A549 (cell line): ENCODE measurements at regions not wholly inside any gene's neighbourhood (a gene's known extent, or its start where the extent isn't known, plus 50 kb on each side); places are given as distances from the start of the nearest gene placed in this dataset.

ENCODE experiments used
- ATAC-seq, 2 experiments: fragments of 200-7000 bp in 1 of 2; fragments of >200 bp in 1 of 2; cut with Nextera tagmentation in 1 of 2; cut with Tn5 transposase in 1 of 2; 3 replicates each; pipeline versions ENCODE4 v1.8.0 to v1.9.1; 2018 to 2020; ENCODE audit warnings: mild to moderate bottlenecking in 1 of 2, moderate library complexity in 1 of 2
- CTCF ChIA-PET: fragments of 300-600 bp; sonication (Branson Sonifier 250); formaldehyde crosslinking; extraction: SDS; loops from one replicate; lab custom pipeline; 2021; ENCODE audit warnings: antibody characterized with exemption, inconsistent platforms; lab: Yijun Ruan, JAX
- POLR2A ChIA-PET: fragments of 350-600 bp; formaldehyde crosslinking; extraction: SDS; loops from one replicate; lab custom pipeline; 2021; ENCODE audit warnings: antibody characterized with exemption, inconsistent platforms; lab: Yijun Ruan, JAX
- DNase-seq, 2 experiments: peaks; one replicate each; pipeline versions ENCODE4 v3.0.0 to v3.0.0-alpha.2; 2011 to 2016; ENCODE audit warnings: low read depth in 1 of 2, low spot score in 1 of 2
- FAIRE-seq: peaks from 2 replicates; lab custom pipeline; 2011; peaks lifted over from hg19 to GRCh38; lab: Jason Lieb, UNC
- H3K27ac ChIP-seq, 2 experiments: fragments of >200 bp; sonication (Bioruptor Twin); formaldehyde crosslinking; 3 replicates each; pipeline ENCODE4 v1.5.1; 2016 to 2017
- H3K4me1 ChIP-seq: fragments of >200 bp; sonication (Bioruptor Twin); formaldehyde crosslinking; 3 replicates; pipeline ENCODE4 v1.6.1; 2016
- H3K4me2 ChIP-seq: fragments of >200 bp; sonication (Bioruptor Twin); formaldehyde crosslinking; 3 replicates; pipeline ENCODE4 v1.6.1; 2016
- H3K4me3 ChIP-seq: fragments of >200 bp; sonication (Bioruptor Twin); formaldehyde crosslinking; 3 replicates; pipeline ENCODE4 v1.5.1; 2016
- H3K9me3 ChIP-seq: fragments of >200 bp; sonication (Bioruptor Twin); formaldehyde crosslinking; 3 replicates; pipeline ENCODE4 v1.6.1; 2016
- CBX2 ChIP-seq: fragments of 200-600 bp; sonication (generic); IDR thresholded peaks from 2 replicates; pipeline ENCODE4 v1.6.1; 2016; ENCODE audit warnings: low read depth, mild to moderate bottlenecking, borderline replicate concordance
- CBX8 ChIP-seq: fragments of 200-600 bp; sonication (generic); IDR thresholded peaks from 2 replicates; pipeline ENCODE4 v1.6.1; 2016
- CEBPB ChIP-seq, 2 experiments: fragments of >200 bp in 1 of 2; sonication (Bioruptor Twin) in 1 of 2; formaldehyde crosslinking in 1 of 2; IDR thresholded peaks; 2 replicates each; pipeline ENCODE4 v1.6.1; 2012 to 2016
- EP300 ChIP-seq, 2 experiments: fragments of >200 bp; sonication (Bioruptor Twin); formaldehyde crosslinking; IDR thresholded peaks; 2 replicates in 1 of 2; 3 replicates in 1 of 2; pipeline ENCODE4 v1.6.1; 2016 to 2017
- FOXS1 ChIP-seq: fragments of 250-450 bp; sonication (Bioruptor Pico); IDR thresholded peaks from 2 replicates; pipeline ENCODE4 v1.5.0; 2020; ENCODE audit warnings: mild to moderate bottlenecking, moderate library complexity
- GATA3 ChIP-seq: IDR thresholded peaks from 2 replicates; pipeline ENCODE4 v1.6.1; 2012; ENCODE audit warnings: borderline replicate concordance
- HEYL ChIP-seq: fragments of 250-450 bp; sonication (Bioruptor Pico); IDR thresholded peaks from 2 replicates; pipeline ENCODE4 v1.8.0; 2021; ENCODE audit warnings: mild to moderate bottlenecking, moderate library complexity
- HOXB5 ChIP-seq: fragments of 250-450 bp; sonication (Bioruptor Pico); IDR thresholded peaks from 2 replicates; pipeline ENCODE4 v1.5.0; 2020; ENCODE audit warnings: mild to moderate bottlenecking, moderate library complexity
- JUNB ChIP-seq: fragments of >200 bp; sonication (Bioruptor Twin); formaldehyde crosslinking; IDR thresholded peaks from 2 replicates; pipeline ENCODE4 v1.6.1; 2016
- KDM1A ChIP-seq: fragments of 200-600 bp; sonication (generic); IDR thresholded peaks from 2 replicates; pipeline ENCODE4 v1.6.1; 2016; ENCODE audit warnings: low read depth, mild to moderate bottlenecking
- MAFK ChIP-seq: fragments of 450-650 bp; IDR thresholded peaks from 2 replicates; pipeline ENCODE4 v1.6.1; 2014; ENCODE audit not compliant: partially characterized antibody
- NFE2L2 ChIP-seq: fragments of 150-350 bp; conservative IDR thresholded peaks from 2 replicates; pipeline ENCODE4 v1.6.1; 2014; ENCODE audit warnings: low read length
- POLR2AphosphoS2 ChIP-seq: conservative IDR thresholded peaks from 2 replicates; pipeline ENCODE4 v1.6.1; 2012; ENCODE audit warnings: low read length, improper control_type of control experiment, inconsistent platforms
- RAD21 ChIP-seq, 2 experiments: fragments of >200 bp in 1 of 2; sonication (Bioruptor Twin) in 1 of 2; formaldehyde crosslinking in 1 of 2; IDR thresholded peaks in 1 of 2; conservative IDR thresholded peaks in 1 of 2; 2 replicates in 1 of 2; 3 replicates in 1 of 2; pipeline ENCODE4 v1.6.1; 2012 to 2018; ENCODE audit warnings: inconsistent platforms in 1 of 2
- SMC3 ChIP-seq: fragments of >200 bp; sonication (Bioruptor Twin); formaldehyde crosslinking; IDR thresholded peaks from 3 replicates; pipeline ENCODE4 v1.6.1; 2018; ENCODE audit warnings: inconsistent platforms
- TFCP2L1 ChIP-seq: fragments of 250-450 bp; sonication (Bioruptor Pico); IDR thresholded peaks from 2 replicates; pipeline ENCODE4 v1.5.0; 2021; ENCODE audit warnings: mild to moderate bottlenecking
- ZNF302 ChIP-seq: fragments of 250-450 bp; sonication (Bioruptor Pico); IDR thresholded peaks from 2 replicates; pipeline ENCODE4 v1.9.0; 2021; ENCODE audit warnings: inconsistent platforms, mild to moderate bottlenecking, moderate library complexity
- WGBS: methylation state at CpG from one replicate; pipeline ENCODE4 v1.1.6; 2017; ENCODE audit errors: missing lambda C conversion rate; 5-methylcytosine and 5-hydroxymethylcytosine counted together
- TF ChIP-seq, protein P1 (sequence below): IDR thresholded peaks from 2 replicates; pipeline ENCODE4 v1.6.1; 2012
- TF ChIP-seq, protein P2 (sequence below): IDR thresholded peaks from 2 replicates; pipeline ENCODE4 v1.6.1; 2012; ENCODE audit warnings: low read depth, borderline replicate concordance
- TF ChIP-seq, protein P3 (sequence below): fragments of 250-450 bp; sonication (Bioruptor Pico); IDR thresholded peaks from 2 replicates; pipeline ENCODE4 v1.5.0; 2021; ENCODE audit warnings: mild to moderate bottlenecking, moderate library complexity, borderline replicate concordance
- TF ChIP-seq, protein P4 (sequence below): IDR thresholded peaks from 2 replicates; pipeline ENCODE4 v1.6.1; 2012
- TF ChIP-seq, protein P5 (sequence below): fragments of >200 bp; sonication (Bioruptor Twin); formaldehyde crosslinking; IDR thresholded peaks from 2 replicates; pipeline ENCODE4 v1.6.1; 2016
- TF ChIP-seq, protein P6 (sequence below): fragments of >200 bp; sonication (Bioruptor Twin); formaldehyde crosslinking; IDR thresholded peaks from 3 replicates; pipeline ENCODE4 v1.5.1; 2016
- TF ChIP-seq, protein P7 (sequence below): fragments of 450-650 bp; IDR thresholded peaks from 2 replicates; pipeline ENCODE4 v1.6.1; 2014; ENCODE audit warnings: antibody characterized with exemption

DNA sequence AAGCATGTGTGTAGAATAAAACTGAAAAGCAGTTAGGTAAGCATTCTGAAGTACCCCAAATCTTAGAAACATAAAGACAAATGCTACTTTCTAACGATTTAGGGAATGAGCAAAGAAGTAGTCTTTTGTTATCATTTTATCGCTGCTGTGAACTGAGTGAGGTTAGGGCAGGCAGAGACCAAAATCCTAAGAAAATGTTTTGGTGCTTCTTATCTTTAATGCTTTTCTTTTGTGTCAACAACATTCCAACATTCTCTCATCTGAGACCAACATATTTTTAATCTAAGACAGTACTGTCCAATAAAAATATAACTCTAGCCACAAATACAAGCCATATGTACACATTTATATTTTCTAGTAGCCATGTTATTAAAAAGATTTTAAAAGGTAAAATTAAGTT, 789.4 kb upstream of the PIK3C3 start:
- no peak for DNase-seq
- Histone ChIP-seq H3K27ac (no peak overlapping the region), H3K4me3 (no peak overlapping the region), H3K4me1 (no peaks in the 10 kb centered on the region), H3K4me2 (no peak overlapping the region), H3K9me3 (no peaks in the 10 kb centered on the region)
- POLR2A ChIA-PET: no interaction called here
- CTCF ChIA-PET: no interaction called here
- TF ChIP-seq, protein P1, sequence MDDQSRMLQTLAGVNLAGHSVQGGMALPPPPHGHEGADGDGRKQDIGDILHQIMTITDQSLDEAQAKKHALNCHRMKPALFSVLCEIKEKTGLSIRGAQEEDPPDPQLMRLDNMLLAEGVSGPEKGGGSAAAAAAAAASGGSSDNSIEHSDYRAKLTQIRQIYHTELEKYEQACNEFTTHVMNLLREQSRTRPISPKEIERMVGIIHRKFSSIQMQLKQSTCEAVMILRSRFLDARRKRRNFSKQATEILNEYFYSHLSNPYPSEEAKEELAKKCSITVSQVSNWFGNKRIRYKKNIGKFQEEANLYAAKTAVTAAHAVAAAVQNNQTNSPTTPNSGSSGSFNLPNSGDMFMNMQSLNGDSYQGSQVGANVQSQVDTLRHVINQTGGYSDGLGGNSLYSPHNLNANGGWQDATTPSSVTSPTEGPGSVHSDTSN: no peak
- TF ChIP-seq, protein P2, sequence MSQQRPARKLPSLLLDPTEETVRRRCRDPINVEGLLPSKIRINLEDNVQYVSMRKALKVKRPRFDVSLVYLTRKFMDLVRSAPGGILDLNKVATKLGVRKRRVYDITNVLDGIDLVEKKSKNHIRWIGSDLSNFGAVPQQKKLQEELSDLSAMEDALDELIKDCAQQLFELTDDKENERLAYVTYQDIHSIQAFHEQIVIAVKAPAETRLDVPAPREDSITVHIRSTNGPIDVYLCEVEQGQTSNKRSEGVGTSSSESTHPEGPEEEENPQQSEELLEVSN: no peak
- TF ChIP-seq FOXS1 (CRISPR knock-in tag): no peak
- TF ChIP-seq, protein P3, sequence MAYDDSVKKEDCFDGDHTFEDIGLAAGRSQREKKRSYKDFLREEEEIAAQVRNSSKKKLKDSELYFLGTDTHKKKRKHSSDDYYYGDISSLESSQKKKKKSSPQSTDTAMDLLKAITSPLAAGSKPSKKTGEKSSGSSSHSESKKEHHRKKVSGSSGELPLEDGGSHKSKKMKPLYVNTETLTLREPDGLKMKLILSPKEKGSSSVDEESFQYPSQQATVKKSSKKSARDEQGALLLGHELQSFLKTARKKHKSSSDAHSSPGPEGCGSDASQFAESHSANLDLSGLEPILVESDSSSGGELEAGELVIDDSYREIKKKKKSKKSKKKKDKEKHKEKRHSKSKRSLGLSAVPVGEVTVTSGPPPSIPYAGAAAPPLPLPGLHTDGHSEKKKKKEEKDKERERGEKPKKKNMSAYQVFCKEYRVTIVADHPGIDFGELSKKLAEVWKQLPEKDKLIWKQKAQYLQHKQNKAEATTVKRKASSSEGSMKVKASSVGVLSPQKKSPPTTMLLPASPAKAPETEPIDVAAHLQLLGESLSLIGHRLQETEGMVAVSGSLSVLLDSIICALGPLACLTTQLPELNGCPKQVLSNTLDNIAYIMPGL (CRISPR knock-in tag): no peak
- TF ChIP-seq KDM1A: no peak
- no peak for TF ChIP-seq MAFK
- TF ChIP-seq NFE2L2: no peak
- TF ChIP-seq, protein P4, sequence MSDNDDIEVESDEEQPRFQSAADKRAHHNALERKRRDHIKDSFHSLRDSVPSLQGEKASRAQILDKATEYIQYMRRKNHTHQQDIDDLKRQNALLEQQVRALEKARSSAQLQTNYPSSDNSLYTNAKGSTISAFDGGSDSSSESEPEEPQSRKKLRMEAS: no peak
- FAIRE-seq: no peak
- ATAC-seq: no peak
- 17% methylated on average over 2 of the region's 2 CpGs for WGBS

DNA sequence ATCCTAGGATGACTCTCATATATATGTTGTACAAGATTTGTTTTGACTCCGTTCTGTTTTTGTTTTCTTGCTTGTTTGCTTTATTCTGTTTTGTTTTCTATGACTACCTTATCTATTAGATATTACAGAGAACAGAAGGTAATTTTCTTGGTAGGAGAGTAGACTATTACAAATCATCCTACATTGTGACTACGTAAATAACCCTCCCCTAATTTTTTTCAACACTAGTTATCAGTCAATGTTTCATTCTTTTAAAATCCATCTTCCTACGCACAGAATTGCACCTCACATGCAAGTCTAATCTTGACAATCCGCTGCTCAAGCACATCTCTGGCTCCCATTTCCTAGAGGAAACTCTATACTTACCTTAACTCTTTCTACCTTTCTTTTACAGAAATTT, 792.3 kb upstream of the PIK3C3 start:
- ChIA-PET CTCF (no interaction called here), POLR2A (no interaction called here)
- ATAC-seq (no peak), FAIRE-seq (no peak), DNase-seq (no peak)
- TF ChIP-seq, protein P1: no peak
- TF ChIP-seq HEYL (CRISPR knock-in tag) (no peak), CBX8 (no peak), RAD21 (conservative IDR thresholded peaks at IDR 0.05 in 1 of 2, IDR thresholded peaks at IDR 0.05 in 1 of 2) (no peak), POLR2AphosphoS2 (no peak), ZNF302 (CRISPR knock-in tag) (no peak)
- H3K9me3 ChIP-seq: no peaks in the 10 kb centered on the region
- no peak overlapping the region for H3K4me3 ChIP-seq
- WGBS: 4% methylated on average over 4 of the region's 4 CpGs
- no peak overlapping the region for H3K27ac ChIP-seq
- H3K4me2 ChIP-seq: no peak overlapping the region
- no peaks in the 10 kb centered on the region for H3K4me1 ChIP-seq

DNA sequence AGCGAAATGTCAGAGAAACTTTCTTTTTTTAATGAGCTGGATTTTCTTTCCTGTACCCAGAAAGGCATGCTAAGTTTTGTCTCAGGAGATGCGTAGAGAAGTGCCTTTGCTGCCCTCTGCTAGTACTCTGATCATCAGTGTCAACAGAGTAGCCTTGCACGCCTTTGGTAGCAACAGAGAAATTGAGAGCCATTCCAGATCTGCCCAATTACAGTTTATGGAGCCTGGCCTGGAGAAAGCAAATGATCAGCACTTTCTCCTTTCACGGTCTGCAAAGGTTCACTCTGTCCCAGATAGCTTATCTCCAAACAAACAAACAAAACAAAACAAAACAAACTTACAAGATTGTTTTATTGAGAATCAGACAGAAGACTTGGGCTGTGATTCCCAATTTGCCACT, 792.8 kb upstream of the PIK3C3 start:
- ATAC-seq: no peak
- Histone ChIP-seq H3K27ac (no peak overlapping the region), H3K4me2 (no peak overlapping the region), H3K4me1 (no peaks in the 10 kb centered on the region), H3K4me3 (no peak overlapping the region), H3K9me3 (no peaks in the 10 kb centered on the region)
- 4% methylated on average over 4 of the region's 4 CpGs for WGBS
- no peak for FAIRE-seq
- CTCF ChIA-PET: no interaction called here
- POLR2A ChIA-PET: no interaction called here
- DNase-seq: no peak
- TF ChIP-seq FOXS1 (CRISPR knock-in tag) (no peak), KDM1A (no peak), CBX8 (no peak), JUNB (no peak), CBX2 (no peak), HEYL (CRISPR knock-in tag) (no peak), POLR2AphosphoS2 (no peak), GATA3 (no peak), TFCP2L1 (CRISPR knock-in tag) (no peak), SMC3 (no peak), CEBPB (IDR thresholded peaks at IDR 0.05) (no peak), RAD21 (conservative IDR thresholded peaks at IDR 0.05 in 1 of 2, IDR thresholded peaks at IDR 0.05 in 1 of 2) (no peak), EP300 (IDR thresholded peaks at IDR 0.05) (no peak), HOXB5 (CRISPR knock-in tag) (no peak)
- TF ChIP-seq, protein P5, sequence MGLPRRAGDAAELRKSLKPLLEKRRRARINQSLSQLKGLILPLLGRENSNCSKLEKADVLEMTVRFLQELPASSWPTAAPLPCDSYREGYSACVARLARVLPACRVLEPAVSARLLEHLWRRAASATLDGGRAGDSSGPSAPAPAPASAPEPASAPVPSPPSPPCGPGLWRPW: no peak
- TF ChIP-seq, protein P6, sequence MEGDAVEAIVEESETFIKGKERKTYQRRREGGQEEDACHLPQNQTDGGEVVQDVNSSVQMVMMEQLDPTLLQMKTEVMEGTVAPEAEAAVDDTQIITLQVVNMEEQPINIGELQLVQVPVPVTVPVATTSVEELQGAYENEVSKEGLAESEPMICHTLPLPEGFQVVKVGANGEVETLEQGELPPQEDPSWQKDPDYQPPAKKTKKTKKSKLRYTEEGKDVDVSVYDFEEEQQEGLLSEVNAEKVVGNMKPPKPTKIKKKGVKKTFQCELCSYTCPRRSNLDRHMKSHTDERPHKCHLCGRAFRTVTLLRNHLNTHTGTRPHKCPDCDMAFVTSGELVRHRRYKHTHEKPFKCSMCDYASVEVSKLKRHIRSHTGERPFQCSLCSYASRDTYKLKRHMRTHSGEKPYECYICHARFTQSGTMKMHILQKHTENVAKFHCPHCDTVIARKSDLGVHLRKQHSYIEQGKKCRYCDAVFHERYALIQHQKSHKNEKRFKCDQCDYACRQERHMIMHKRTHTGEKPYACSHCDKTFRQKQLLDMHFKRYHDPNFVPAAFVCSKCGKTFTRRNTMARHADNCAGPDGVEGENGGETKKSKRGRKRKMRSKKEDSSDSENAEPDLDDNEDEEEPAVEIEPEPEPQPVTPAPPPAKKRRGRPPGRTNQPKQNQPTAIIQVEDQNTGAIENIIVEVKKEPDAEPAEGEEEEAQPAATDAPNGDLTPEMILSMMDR: no peak
- TF ChIP-seq, protein P7, sequence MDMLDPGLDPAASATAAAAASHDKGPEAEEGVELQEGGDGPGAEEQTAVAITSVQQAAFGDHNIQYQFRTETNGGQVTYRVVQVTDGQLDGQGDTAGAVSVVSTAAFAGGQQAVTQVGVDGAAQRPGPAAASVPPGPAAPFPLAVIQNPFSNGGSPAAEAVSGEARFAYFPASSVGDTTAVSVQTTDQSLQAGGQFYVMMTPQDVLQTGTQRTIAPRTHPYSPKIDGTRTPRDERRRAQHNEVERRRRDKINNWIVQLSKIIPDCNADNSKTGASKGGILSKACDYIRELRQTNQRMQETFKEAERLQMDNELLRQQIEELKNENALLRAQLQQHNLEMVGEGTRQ: no peak
- TF ChIP-seq, protein P3 (CRISPR knock-in tag): no peak
